ENCODE measurements at regions not wholly inside any gene's neighbourhood (a gene's known extent, or its start where the extent isn't known, plus 50 kb on each side); places are given as distances from the start of the nearest gene placed in this dataset.

DNA sequence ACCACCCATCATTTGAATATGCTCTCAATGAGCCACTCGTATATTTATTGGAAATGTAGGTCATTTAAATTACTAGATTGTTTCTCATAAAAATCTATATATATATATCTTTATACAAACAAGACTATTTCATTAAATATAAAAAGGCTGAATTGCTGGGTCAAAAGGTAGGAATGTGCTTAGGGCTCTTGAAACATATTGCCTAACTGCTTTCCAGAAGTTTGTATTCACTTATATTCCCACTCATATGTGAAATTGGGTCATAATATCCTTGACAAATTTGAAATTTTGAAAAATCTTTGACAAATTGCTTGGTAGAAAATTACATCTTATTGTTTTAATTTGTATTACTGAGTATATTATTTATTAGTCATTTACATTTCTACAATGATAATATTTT lies 999.8 kb upstream of the CDH2 start:
- DNase-seq: no peak

DNA sequence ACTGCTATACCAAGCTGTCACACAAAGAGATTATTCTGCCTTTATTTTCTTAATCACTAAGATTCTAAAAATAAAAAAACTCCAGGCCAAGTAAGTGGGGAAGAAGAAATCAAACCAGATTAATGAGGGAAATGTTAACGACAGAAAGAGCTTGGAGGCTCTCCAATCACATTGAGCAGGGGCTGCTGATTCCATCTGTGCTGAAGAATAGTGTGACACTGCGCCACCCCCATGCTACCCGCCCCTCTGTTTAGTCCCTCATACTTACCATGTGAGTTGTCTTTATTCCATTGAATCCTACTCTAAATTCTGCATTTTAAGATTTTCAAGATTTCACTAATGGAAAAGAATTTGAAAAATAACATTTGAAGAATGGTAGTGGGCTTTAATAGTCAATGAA lies 998.0 kb upstream of the CDH2 start:
- no peak for DNase-seq

DNA sequence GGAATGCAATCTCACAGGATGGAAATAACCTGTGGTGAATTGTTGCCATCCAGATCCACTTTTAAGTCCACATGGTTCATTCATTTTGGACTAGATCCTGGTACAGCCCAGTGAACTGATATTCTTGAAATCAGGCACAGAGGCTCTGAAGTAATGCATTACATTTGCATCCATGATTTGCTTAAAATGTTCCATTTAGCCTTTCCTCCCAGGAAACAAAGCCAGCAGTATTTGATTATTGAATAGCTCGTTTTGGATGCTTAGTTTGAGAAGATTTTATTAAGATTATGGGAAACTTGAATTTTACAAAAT lies 995.8 kb upstream of the CDH2 start:
- no peak for DNase-seq

DNA sequence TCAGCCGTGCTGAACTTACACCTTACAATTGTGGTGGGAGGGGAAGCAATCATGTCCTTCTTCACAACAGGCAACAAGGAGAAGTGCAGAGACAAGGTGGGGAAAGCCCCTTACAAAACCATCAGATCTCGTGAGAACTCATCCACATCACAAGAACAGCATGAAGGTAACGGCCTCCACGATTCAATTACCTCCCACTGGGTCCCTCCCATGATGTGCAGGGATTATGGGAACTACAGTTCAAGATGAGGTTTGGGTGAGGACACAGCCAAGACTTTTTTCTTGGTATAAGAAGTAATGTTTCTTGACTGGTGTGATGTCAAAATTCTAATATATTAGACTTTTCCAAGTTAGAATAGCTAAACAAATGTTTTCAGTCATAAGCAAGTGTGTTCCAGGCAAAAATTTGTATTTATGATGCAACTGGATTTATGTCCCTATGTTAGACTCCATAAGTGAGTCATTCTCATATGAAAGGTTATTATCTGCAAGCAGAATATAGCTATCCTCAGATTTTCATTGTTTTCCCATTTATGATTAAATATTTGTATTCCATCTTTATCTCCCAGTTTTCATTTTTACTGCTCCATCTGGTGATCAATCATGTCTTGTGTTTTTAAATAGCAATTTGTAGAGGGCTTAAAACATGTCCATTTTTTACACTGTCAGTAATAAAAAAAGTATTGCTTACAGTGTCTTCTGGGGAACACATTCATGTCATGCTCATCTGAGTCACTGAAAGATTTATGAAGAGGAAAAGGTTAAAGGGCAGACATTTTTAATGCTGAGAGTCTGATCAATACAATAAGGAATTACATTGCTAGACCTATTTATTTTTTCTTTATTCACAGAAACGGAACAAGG lies 995.2 kb upstream of the CDH2 start:
- DNase-seq: no peak

DNA sequence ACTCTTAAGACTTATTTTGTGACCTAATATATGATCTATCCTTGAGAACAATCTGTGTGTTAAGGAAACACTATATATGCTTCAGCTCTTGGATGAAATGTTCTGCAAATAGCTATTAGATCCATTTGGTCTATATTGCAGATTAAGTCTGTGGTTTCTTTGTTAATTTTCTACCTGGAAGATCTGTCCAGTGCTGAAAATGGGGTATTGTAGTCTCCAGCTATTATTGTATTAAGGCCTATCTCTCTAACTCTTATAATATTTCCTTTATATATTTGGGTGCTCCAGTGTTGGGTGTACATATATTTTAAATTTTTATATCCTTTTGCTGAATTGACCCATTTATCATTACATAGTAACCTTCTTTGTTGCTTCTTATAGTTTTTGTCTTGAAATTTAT lies 992.7 kb upstream of the CDH2 start:
- no peak for DNase-seq

DNA sequence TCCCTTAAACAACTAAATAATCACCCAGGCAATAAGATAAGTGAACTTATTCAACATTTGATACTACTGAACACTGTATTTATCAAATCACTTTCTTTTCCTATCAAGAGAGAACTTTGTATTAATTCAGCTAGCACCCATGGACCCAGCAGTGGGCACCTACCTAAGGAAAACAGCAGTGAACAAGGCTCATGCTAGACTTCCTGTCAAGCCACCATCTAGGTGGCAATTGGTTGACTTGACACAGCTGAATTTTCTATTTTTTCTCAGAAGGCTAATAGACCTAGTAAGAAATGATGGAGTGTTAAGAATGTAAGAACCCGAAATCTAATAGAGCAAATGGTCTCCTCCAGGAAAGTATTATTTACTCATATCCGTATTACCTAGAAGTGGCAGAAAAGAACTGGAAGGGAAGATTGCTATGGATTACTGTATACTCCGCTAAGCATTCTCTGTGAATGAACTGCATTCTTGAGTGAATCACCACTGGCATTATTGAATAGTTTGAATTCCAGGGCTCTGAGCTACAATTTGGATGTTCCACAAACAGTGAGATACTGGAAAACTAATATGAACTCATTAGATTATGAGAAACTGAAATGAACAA lies 988.2 kb upstream of the CDH2 start:
- no peak for DNase-seq

DNA sequence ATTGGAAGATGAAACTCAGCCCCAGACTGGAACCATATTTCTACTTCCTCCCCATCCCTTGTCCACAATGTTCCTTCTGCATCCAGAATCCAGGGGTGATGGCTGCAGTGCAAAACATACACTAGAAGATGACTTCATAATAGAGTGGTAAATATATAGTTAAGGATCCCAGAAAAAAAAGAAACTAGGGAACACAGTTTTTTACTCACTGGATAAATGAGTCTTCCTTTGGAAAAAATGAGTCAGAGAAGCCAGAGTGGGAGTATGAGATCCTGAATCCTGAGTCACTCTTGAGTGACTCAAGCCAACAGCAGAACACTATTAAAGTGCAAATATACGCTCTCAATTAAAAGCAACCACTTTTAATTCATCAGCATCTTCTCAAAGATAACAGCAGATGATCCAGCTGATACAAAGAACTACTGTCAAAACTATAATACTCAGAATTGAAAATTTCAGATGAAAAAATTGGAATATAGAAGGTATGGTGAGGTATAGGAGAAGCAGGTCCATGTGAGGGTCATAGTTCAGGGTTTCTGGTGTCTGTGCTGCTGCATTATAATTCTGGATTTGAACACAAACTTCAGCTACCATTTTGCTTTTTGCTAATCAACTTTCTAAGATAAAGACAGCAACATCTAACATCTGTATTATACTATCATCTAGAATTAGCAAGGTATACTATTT lies 987.2 kb upstream of the CDH2 start:
- no peak for DNase-seq

DNA sequence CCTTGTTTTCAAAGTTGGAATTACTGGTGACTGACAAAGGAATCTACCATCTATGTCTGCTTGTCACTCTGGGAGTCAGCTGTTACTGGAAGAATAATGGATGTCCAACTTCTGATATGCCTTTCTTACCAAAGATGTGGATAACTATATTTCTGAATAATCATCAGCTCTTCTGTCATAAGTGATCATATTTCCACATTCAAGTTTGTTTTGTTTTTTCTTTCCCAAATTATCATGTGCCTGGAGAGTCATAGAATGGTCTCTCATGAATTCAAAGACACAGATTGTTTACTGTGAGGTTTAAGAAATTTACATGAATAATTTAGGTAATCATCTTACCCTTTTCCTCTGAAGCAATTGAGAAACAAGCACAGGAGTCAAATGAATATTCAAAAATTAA lies 986.7 kb upstream of the CDH2 start:
- DNase-seq: no peak

DNA sequence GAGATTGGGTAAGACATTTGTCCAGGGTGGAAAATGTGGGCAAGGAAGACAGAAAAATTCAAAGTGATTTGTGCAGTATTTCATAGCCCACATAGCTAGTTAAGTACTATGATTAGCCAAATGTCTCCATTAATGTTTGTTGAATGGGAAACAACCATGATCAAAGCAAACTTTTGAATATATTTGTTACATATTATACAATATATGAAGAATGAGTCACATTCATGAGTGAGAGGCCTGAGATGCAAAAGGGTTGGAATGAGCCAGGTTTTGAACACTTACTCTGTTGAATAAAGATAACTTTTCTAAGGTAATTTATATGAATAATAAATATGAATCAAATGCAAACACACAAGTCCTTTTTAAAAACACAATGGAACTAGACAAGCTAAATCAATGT lies 984.5 kb upstream of the CDH2 start:
- DNase-seq: no peak

DNA sequence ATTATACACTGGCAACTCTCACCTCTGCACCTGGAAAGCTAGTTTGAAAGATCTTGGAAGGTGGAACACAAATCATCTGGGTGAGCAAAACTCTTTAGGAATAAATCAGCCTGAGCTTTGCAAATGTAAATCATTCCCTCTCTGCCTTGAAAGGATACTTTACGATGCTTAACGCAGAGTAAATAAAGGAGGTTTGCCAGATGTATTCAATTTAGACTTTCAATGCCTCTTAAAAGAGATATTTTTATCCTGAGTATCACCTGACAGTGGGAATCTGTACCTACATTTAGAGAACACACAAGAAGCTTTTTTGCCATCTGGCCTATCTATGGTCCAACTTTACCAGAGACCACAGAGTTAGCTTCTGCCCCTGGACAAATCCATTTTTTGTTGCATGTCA lies 983.2 kb upstream of the CDH2 start:
- DNase-seq: peak; percentile 42 to 89 (median 88)

DNA sequence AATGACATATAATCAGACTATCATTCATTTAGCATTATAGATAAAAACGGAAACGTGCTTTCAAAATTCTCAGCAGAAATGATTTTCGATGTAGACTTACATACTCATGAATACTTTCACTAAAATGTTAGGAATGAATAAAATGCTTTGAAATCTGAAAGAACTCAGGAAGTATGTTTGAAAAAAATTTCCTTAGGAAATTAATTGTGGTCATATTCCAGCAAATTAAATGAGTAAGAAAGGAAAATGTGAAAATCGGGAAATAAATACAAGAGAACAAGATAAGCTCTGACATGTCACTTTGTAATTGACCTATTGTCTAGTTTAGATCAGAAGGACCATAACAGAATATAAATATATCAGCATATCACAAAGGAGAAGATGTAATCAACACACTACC lies 981.0 kb upstream of the CDH2 start:
- no peak for DNase-seq

DNA sequence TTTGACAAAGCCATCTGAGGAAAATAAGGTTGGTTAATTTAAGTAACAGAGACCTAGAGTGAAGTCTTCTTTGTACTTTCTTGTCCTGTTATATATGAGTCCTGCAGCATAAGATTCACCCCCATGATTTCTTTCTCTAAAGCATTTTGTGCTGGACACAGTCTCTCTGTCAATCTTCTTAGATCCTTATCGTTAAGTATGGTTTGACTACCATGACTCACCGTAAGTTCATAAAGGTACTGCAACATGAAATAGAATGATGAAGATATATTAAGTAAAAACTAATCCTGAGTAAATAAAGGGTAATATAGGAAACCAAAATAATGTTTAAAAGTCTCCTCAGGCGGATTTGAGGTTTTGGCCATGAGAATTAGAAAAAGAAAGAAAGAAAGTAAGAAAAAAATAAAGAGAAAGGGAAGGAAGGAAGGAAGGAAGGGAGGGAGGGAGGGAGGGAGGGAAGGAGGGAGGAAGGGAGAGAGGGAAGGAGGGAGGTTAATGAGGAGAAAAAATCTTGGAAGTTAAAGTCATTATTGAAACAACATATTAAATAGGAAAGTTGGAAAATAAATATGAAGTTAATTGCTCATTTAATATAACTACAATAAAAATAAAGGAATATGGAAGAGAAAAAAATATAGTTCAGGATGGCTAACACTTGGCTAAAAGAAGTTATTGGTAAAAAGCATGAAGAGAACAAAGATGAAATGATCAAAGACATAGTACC lies 980.3 kb upstream of the CDH2 start:
- no peak for DNase-seq

DNA sequence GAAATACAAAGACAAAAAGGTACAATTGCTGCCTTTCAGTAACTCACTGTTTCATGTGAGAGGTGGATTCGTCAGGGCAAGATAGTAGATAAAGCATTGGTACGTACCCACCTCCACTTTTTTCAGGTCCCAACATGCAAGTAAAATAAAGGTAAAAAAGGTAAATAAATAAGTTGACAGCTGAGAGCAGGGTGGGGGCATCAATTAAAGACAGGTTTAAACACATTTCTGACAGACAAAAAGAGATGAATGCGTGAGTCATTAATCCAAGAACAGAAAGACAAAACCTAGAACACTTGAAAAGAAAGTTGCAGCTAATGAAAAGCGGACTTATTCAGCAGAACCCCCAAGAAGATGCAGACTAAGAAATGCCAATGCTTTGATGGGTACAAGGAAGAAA lies 979.6 kb upstream of the CDH2 start:
- DNase-seq: no peak

DNA sequence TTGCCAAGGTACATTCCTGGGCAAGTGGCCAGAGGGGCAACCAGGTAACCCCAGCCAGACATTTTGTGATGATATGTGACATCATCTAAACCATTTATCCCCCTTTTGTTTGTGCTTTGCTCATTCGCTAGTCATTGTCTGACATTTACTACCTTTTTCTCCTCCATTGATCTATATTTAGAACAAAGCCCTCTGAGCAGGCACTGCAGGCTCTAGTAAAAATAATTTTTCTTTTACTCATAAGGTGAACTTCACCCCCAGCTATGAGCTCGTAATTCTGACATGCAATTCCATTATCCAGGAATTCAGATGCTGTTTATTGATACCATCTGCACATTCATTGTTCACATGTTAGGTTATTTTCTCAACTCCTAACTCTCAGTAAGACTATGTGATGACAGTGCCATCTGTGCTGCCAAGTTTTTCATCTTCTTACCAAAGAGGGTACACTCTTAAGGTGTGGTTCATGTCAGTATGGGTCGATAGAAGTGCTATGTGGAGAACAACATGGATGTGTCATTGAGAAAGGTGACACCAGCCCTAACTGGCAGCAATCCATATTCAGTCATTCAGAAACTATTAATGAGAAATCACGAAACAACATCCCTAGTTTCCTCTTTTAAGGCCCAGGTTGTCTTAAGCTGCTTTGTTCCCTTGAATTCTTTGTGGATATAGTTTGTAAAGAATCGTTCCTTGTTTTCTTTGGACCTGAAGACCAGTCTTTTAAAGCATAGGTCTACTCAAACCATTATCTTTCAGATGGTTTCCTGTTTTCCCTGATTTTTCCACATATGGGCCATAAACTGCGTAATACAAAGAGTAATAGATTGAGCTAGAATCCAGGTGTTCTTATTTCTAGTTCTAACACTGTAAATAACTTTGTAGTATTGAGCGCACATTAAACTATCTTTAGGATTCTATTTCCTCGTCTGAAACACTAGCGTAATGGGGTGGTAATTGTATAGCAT lies 978.1 kb upstream of the CDH2 start:
- DNase-seq: no peak

DNA sequence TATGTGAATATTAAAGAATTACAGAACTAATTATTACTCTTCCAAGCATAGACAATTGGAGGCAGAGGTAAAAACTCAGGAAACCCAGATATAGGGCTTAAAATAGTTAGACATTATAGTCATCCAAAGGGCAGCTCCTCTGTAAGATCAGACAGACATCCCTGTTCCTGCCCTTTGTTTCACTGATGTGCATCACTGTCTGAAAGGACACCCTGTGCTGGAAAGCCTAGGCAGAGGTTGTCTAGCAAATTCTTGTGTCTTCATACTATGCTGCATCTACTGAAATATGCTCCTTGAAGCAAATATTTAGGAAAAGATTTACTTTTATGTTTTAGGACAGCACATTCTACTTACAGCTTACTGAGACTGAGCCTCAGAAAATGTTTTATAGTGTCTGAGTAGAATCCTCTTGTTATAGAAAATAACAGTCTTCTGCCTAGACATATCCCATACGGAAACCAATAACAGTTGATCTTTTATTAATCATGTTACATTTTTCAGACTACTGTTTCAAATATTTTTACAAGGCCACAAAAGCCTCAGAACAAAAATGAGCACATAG lies 977.3 kb upstream of the CDH2 start:
- DNase-seq: no peak

DNA sequence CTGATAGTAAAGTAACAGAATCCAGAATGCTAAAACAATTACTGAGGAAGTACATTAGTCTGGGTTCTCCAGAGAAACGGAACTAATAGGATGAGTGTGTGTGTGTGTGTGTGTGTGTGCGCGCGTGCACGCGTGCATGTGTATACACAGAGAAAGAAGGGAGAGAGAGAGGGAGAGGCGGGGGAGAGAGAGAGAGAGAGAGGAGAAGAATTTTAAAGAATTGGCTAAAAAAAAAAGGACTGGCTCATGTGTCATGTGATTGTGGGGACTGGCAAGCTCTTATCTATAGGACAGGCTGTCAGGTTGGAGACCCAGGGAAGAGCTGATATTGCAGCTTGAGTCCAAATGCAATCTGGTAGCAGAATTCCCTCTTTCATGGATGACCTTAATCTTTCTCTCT lies 976.2 kb upstream of the CDH2 start:
- no peak for DNase-seq

DNA sequence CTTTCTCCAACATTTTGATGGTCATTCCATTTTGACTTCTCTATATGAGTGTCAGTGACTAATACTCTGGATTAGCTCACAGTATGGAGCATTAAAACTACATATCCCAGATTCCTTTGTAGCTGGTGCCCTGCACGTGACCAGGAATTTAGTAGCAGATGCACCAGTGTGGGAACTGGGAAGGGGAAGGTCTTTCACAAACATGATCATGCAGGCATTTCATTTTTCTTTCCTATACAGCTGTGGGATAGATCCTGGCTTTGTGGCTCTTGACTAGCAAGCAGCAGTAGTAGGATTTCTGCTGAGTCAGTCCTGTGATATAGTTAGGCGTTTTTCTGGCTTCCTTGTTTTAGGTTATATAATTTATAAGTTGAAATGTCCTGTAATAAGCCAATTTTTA lies 971.0 kb upstream of the CDH2 start:
- no peak for DNase-seq

DNA sequence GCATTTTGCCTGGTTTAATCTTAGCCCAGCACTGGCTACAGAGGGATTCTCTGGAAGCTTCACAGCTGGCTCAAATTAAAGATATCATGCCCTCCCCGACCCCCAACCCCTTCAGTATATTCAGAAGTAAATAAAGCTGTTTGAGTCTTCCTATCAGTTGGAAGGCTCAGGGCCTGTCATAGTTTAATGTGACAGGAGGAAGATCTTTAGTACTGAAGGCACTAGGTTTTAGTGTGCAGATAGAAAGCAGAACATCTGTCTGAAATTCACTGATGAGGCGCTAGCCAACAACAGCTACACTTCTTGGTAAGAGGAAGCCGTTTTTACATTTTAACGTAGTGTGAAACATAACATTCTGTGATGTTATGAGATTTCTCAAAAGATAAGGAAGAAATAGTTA lies 969.1 kb upstream of the CDH2 start:
- DNase-seq: no peak

DNA sequence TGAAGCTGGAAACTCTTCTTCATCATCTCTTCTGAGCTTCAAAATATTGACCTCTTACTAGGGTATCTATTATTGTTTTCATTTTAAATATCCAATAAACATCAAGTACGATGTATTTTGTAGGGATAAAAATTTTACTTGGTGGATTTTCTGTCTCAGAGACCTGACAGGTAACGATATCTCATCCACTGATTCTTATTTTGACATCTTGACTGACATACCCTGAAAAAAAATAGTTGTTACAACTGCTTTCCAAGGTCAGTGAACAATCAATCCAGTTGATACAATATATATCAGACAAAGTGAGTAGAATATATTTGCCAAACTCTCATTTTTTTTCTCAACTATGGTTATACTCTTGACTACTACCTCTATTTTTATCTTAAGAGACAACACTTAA lies 963.7 kb upstream of the CDH2 start:
- DNase-seq: no peak

DNA sequence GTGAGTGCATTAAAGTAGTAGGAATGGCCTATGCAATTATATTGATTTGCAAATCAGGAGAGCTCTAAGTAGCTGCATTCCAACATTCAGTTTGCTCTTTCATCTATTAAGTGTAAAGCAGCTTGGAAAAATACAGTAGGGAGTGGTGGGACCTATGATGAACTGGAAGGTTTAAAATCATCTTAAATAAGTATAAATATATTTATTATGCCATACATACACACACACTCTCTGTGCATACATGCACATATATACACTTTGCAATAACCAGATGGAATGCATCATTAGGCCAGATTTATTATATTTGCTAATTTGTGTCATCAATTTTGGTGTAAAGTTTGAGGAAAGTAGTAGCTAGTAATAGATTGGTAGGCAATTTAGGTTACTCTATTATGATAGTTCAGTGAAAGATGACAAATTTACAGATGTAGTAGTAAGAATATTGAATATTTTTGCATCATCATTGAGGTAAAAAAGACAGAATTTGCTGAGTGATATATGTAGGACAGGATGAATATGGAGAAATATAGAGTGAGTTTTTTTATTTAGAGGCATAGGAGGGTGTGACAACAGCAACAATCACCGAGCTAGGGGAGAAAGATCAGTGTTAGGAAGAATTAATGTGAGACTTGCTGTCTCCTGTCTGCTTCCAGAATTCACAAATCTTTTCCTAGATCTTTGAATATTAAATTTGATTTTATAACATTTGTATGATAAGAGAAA lies 961.0 kb upstream of the CDH2 start:
- no peak for DNase-seq

All from NCI-H1417 (cell line).